ENCODE measurements at regions not wholly inside any gene's neighbourhood (a gene's known extent, or its start where the extent isn't known, plus 50 kb on each side); places are given as distances from the start of the nearest gene placed in this dataset.

GRCh38 chr2:56889738-56890137, 705.9 kb downstream of the CCDC85A start:
- TF ChIP-seq CTCF (IDR thresholded peaks at IDR 0.05; ENCODE audit: poor library complexity) = no peak
- TF ChIP-seq EZH2 (IDR thresholded peaks at IDR 0.05; ENCODE audit: borderline replicate concordance) = no peak

Measured in hepatocyte (in vitro differentiated cells).